ENCODE measurements at regions not wholly inside any gene's neighbourhood (a gene's known extent, or its start where the extent isn't known, plus 50 kb on each side); places are given as distances from the start of the nearest gene placed in this dataset.

DNA sequence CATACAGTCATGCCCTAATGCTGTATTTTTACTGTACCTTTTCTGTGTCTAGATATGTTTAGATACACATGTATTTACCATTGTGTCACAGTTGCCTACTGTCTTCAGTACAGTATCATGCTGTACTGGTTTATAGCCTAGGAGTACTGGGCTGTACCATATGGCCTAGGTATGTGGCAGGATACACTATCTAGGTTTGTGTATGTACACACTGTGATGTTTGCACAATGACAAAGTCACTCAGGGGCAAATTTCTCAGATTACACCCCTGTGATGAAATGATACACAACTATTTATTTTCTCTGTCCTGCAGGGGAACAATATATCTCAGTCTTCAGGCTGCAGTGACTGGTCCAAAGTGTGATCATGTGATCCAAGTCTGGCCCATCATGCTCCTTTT is 1076.1 kb downstream of the VRK1 start:
- DNase-seq (ENCODE audit: low read depth): no peak

DNA sequence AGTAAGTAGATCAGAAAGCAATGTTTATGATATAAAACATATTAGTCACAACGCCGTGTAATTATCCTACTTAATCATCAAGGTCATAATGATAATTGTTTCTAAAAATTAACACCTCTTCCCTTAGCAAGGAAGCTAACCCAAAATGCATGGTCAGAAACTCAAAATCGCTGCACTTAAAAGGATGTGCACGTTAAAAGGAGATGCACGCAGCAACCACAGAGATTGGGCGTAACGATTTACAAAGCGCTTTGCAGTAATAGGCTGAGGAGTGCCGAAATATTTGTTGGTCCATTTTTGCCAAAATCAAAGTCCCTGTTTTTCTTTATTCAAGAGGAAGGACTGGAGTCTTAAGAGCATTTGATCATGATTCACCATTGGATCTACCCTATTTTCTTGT is 1077.2 kb downstream of the VRK1 start:
- DNase-seq (ENCODE audit: low read depth): no peak

DNA sequence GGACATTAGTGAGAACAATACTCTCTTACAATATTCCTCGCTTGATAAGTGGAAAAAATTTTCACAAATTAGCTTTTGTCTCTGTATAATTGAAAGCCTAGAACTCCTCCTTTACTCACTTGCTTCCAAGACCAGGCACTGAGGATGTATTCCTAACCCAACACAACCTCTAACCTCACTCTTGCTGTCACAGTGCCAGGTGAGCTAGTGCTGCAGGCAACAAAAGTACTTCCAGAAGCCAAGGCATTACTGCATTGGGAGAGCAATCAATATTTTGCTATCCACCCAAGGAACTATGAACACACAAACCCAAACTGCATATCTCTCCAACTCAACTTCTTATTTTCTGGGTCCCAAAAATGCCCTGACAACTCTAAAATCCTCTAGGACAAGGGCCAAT is 1081.0 kb downstream of the VRK1 start:
- DNase-seq (ENCODE audit: low read depth): no peak

DNA sequence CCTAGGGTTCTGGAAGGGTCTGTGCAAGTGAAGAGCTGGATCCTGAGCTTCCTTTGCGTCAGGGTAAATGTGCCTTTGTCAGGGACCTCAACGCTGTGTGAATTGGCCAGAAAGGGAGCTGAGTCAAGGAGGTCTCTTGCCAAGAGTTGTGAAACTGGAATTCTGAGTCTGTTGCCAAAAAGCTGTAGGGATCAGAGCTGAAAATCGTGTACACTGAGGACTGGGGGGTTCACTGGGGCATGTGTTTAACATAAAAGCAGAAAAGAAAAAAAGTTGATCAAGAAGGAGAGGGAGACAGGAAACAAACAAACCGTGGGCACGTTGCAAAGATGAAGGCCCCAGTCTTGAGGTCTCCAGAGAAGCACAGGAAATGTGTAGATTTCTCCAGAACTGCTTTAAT is 1081.5 kb downstream of the VRK1 start:
- DNase-seq (ENCODE audit: low read depth): no peak

DNA sequence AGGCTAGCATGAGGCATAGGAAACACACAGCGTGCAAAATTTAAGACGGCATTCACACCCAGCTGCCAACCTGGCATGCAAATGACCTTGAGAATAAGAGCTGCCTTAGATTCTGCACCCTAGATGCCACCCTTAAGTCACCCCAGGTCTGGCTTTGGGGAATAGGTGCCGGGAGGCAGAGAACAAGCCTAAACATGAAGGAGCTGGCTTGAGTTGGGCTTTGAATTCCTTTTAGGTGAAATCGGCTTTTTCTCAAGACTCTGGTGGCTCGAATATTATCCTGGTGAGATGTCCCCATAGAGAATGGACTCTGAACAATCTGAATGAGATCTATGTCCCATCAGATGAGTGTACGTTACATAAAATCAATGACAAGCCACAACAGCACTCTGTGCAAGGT is 1090.5 kb downstream of the VRK1 start:
- no peak for DNase-seq (ENCODE audit: low read depth)

DNA sequence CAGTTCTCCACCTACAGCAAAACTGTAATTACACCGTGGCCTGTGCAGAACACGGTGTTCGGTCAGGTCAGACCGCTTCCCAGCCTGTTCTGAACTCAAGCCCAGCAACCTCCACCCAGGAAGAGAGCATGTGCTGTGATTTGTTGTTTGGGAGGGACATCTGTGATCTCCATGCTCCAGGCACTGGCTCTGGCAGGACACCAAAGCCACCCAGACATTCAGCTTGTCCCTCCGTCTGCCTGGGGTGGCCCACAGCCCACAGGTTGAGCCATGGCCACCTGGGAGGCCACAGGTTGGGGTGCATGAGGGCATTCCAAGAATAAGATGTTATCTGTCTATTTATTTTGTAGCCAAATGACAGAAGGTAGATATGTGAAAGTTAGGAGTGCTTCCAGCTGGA is 1091.1 kb downstream of the VRK1 start:
- DNase-seq (ENCODE audit: low read depth): no peak

DNA sequence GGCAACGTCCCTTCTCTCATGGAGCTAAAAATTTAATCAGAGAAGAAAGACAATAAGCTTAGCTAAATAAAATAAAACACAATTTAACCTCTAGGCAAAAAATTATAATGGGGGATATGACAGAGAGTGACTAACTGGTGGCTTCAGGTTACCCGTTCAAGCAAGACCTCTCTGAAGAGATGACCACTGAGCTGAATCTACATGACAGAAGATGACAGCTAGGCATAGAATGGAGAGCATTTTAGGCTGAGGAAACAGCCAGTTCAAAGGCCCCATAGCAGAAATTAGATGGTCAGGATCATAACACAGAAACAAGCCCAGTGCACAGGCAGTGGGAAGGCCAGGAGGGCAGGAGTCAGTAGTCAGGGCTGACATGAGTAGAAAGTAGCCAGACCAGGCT is 1094.3 kb downstream of the VRK1 start:
- DNase-seq (ENCODE audit: low read depth): no peak

DNA sequence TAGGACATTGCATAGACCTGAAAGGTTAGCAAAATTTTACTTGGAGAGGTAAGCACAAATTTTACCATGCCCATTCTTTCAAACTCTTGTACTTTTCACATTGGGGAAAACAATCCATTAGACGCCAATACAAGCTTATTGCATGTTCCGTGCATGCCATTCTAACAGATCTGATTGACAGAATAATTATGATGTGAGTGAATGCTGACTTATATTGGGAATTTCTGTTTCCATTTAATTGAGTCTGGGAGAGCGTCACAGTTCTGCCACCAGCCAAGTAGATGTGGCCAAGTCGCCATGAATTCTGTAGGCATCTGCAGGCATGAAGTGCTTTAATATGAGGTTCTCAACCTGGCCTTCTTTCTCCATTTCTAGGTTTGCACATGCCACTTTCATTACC is 1097.4 kb downstream of the VRK1 start:
- DNase-seq (ENCODE audit: low read depth): no peak

DNA sequence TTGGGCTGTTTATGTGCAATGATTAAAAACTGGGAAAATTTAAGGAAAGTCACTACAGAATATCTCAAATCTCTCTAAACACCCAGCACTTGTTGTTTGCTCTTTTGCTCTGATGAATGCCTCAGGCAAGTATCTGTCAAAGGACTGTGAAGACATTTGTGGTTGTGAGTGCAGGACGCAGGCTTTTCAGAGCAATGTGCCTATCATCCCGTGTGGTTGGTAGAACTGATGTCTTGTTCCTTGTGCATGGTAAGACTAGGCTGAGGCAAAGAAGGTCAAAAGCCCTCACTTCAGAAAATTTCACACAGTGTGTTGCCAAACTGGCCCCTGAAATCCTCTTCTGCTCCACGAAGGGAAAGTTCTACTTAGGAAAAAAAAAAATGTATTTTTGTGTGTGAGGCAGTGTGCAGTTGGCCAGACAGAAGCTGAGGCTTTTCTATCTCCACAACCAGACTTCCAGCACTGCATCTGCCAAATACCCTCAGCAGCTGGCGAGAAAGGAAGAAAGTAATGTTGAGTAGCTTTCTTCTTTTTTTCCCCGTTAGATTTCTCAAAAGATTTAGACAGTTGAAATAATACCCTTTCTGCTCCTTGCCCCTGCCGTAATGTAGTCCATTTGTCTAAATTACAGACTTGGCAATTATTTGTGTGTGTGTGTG is 1103.1 kb downstream of the VRK1 start:
- no peak for DNase-seq (ENCODE audit: low read depth)

DNA sequence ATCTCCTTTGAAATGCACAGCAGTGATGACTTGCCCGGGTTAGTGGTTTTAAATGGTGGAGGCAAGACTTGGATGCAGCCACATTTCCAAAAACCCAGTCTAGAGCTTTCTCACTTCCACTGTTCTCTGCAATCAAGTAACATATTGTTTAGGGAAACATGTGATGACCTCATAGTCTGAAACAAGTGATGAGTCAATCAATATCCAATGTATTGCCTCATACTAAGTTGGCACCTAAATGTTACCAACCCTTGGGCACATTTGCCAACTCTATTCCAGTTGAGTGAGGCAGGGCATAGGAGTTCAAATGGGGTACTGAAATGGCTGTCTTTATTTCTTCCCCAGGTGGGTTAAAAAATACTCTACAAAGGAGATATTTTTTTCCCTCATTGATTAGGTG is 1105.4 kb downstream of the VRK1 start:
- no peak for DNase-seq (ENCODE audit: low read depth)

DNA sequence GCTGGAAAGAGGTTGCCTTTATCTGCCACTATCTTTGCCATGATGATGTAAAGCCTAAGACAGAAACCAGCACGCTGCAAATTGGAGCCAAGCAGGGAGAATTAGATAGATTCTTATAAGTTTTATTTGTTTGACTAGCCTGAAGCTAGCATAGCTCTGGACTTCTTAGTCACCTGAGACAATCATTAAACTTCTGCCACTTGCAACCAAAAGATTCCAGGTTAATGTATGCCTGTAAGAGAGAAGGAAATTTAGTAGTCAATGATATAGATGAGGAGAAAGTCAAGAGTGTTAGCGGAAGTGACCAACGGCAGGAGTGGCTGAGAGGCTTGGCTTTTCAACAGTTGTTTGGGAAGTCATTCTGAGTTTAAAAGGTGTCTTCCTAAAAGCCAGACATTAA is 1106.6 kb downstream of the VRK1 start:
- no peak for DNase-seq (ENCODE audit: low read depth)

DNA sequence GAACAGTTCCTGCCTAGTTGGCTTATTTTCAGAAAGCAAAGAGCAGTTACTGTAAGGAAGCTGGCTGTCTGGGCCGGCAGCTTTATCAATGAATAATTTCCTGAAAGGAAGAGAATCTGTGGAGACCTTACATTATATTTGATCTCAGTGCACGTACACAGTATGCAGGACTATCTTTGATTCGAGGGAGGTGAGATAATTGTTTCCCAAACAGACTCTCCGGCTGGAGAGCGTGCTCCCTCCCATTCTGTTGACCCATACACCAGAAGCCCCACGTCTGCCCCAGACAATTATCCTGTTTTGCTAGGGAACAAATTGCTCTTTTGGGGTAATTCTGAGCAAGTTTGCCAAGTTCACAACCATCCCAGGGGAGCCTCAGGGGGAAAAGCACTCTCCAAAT is 1115.0 kb downstream of the VRK1 start:
- DNase-seq (ENCODE audit: low read depth): no peak

DNA sequence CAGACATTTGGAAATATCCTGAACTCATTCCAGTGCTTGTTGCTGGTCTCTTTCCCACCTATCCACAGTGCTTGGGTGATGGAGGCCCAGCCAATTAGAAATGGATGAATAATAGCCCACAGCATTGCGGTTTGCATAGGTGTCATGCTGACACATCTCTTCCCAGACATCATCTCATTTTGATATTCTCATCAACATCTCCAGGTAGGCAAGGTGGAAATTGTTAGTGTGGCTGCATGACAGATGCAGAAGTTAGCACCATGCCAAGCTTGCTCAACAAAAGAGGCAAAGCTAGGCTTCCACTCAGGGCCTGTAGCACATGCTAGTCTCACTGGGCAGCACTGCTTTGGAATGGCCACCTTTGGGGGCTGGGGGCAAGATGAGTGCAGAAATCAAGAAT is 1118.9 kb downstream of the VRK1 start:
- no peak for DNase-seq (ENCODE audit: low read depth)

DNA sequence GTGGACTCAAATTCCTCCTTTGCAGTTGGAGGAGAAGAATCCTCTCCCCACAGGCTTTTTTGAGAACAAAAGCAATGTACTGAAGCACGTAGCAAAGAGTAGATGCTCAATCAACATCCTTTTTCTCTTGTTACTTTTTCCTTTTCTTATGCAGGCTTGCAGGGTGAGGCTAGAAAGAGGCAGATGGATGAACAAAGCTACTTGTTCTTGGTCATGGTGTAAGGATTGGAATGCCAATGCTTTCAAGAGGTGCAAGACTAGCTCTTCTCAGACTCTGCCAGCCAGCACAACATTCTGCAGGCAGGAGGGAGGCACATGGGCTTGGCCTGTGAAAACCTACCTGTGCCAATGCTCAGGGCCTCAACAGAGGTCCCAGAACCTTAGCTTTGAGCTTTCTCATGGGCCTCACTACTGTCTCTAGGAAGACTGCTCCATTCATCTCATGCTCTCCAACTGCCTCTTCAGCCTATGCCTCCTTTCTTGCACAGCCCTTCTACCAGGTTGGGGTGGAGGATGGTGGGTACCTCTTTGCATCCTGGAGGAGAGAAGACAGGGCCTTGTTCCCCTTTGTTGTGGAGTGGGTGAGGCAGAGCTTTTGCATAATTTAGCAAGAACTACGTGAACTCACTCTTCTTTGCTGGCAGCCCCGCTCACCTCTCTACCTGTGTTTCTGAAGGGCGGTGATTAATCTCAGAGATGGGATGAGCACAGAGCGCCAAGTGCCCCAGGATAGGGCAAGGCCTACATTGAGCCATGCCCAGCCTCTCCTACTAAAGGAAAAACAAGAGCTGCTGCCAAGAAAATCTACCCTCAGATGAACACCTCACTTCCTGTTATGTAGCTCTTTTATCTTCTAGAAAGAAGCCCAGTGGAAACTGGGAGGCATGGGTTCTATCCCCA is 1119.7 kb downstream of the VRK1 start:
- DNase-seq (ENCODE audit: low read depth): no peak

DNA sequence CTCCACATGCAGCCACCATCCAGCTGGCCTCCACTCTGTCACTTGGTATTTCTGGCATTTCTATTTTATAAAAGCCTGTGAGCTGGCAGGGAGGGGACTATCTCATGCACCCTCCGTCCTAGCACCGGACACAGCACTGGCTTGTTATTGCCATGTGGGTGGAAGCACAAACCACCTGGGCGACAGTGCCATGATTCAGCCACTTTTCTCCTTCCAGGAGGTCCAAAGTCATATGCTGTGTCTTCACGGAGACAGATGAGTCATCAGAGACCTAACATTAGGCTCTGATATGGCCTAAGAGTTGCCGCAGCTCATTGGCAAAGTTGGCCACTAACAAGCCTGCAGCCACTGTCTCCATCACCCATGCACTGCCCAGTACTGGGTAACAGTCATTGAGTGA is 1123.0 kb downstream of the VRK1 start:
- DNase-seq (ENCODE audit: low read depth): no peak

DNA sequence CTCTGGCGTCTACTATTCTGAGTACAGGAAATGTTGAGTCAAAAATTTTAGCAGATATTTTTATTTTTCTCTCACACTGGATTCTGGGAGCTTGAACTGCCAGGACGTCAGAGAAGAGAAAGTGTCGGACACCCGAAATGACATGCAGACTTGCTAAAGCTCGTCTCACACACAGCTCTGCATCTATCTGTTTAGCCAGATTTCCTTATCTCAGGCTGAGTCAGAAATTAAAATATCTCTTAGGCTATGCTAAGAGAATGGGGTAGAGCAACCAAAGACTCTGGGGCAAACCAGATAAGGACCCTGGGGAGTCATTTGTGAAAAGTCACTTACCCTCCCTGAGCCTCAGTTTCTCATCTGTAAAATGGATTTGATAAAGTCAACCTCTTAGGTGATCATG is 1124.1 kb downstream of the VRK1 start:
- no peak for DNase-seq (ENCODE audit: low read depth)

DNA sequence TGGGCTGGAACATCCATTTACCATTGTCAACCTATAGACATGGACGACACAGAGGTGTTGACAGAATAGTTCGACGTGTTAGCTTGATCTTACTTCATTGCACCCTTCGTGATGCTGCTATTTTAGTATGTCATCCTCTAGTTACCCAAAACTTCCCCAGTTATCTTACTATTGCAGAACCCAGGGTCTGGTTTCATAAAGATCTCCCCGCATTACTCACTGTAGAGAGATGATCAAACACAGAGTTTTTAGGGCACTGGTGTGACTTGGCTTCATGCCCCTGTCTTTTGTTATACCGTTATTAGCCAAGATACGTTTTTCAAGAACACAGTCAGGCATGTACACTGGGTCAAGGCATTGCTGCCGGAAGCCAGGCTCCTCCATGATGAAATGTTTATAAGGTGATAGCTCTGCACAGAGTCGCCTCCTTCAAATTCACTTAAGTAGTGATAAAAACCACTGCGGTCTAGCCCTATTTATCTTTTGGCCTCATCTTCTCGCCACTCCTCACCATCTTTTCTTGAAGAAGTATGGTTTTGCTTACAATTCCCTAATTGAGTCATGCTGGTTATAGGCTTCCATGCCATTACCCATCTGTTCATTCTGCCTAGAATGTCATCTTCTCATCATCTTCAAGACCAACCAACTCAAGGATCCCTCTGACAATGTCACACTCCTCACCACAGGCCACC is 1127.9 kb downstream of the VRK1 start:
- no peak for DNase-seq (ENCODE audit: low read depth)

DNA sequence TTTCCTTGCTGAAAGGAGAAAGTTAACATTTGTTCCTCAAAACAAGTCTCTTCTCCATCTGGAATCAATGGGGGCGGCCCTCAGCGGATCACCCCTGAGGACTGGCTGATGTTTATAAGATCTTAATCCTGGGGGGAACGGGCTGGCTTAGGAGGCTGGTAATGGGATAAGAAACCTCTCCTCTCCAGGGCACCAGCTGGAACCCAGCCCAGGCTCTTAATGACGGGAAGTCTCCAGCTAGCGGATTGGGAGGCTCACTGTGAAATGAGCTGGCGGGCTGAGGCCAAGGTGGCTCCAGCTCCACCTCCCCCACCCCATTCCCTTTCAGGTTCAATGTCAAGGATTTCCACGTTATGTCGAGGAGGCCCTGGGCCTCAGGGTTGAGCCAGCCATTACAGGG is 1133.0 kb downstream of the VRK1 start:
- DNase-seq (ENCODE audit: low read depth): no peak

DNA sequence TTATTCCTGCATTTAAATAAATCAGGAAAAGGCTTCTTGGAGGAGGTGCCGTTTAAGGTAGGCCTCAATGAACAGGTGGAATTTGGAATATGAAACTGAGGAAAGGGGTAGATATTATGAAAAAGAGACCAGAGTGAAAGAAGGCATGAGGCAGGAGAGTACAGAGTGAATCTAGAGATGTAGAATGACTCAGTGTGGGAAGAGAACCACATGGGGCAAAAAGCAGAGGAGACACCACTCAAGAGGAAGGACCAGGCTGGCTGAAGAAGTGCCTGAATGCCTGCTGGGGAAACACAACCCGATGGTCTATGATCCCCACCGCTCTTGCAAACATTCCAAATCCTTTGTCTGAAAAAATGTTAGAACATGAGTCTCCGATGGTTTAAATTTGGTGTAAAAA is 1134.1 kb downstream of the VRK1 start:
- no peak for DNase-seq (ENCODE audit: low read depth)

DNA sequence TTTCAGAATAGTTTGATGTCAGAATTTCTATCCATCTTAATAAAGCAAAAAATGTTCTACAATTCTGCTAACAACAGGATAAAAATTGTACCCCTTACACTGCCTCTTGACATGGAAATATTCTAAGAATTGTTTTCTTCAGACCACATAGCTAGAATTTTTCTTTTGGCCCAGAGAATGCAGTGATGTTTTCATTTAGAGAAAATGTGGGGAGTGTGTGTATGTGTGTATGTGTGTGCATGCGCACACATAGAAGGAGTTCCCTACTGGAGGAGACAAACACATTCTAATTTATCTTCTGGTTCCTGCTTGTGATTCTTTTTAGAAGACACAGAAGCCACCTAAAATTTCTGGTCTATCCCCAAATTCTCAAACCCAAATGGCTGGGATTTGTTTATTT is 1145.7 kb downstream of the VRK1 start:
- no peak for DNase-seq (ENCODE audit: low read depth)

DNA sequence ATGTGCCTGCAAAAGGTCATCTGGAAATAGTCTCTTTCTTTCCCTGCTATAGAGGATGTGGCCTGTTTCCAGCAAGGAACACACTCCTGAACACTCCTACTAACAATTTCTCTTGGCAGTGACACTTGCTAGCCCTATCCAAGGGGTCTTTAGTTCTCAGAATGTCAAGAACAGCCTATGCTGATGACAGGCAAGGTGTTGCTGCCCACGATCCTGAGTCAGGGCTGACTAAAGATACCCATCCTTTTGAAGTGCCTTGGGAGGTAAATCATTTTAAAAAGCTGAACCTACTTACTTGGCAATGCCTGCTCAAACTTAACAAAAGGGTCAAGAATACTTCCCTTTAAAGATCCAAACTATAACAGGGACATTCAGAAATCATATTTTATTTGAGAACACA is 1146.4 kb downstream of the VRK1 start:
- no peak for DNase-seq (ENCODE audit: low read depth)

DNA sequence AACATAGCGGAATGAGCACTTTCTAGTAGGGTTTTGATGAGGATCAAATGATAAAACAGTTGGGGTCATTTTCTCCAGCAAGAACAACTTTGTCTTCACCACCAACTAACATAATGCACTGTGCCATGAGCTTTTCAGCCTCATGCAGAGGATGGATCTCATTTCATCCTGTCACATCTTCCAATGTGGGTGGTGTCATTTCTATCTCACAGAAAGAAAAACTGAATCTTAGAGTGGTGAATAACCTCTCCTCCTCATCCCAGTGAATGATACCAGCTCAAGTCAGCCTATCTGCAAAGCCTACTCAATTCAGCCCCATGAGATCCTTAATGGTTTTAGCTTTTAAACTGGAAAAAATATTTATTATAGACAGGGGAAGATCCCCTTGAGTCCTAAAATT is 1147.2 kb downstream of the VRK1 start:
- no peak for DNase-seq (ENCODE audit: low read depth)

DNA sequence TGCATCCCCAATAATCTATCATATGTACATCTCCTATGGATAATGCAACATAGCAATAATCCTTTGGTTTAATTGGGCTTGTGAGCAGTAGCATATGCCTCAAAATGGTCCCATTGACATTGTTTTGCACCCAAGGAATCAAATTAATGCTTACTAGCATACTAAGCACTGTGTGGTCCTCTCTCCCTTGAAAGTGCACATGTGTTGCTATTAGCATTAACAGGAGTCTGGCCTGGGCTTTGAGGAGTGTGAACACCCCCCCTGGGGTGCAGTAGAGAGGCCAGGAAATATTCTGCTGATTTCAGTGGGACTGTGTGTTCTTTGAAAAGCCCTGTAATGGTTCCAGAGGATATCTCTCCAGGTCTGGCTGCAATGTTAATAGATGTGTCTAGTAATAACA is 1148.4 kb downstream of the VRK1 start:
- no peak for DNase-seq (ENCODE audit: low read depth)

All from fibroblast of gingiva (primary cell).